ENCODE measurements at regions not wholly inside any gene's neighbourhood (a gene's known extent, or its start where the extent isn't known, plus 50 kb on each side); places are given as distances from the start of the nearest gene placed in this dataset.

DNA sequence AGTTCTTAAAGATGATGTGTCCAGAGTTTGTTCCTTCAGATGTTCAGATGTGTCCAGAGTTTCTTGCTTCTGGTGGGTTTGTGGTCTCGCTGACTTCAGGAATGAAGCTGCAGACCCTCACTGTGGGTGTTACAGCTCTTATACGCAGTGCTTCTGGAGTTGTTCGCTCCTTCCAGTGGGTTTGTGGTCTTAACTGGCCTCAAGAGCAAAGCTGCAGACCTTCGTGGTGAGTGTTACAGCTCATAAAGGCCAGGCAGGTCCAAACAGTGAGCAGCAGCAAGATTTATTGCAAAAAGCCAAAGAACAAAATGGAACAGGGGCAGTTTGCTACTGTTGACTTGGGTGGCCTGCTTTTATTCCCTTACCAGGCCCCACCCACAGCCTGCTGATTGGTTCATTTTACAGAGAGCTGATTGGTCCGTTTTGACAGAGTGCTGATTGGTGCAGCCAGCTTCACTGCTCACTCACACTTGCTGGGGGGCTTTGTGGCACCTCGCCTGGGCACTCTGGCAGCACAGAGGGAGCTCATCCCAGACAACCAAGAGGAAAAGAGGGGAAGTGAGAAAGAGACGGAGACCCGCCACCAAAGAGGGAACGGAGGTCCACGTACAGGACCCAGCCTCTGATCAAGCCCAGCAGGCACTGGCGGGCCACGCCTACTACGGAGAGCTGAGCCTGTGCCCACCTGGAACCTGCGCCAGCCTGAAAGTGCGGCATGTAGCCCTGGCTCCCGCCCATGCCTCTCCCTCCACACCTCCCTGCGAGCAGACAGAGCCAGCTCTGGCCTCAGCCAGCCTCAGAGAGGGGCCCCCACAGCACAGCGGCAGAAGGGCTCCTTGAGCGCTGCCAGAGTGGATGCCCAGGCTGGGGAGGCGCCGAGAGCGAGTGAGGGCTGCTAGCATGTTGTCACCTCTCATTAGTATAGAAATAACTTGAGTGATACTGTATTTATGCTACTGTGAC is 55.8 kb upstream of the SEMA3C start:
- Histone ChIP-seq H3K27me3 (ENCODE audit: insufficient read depth, low read length) (no peaks in the 10 kb centered on the region), H3K9me3 (ENCODE audit: low read length) (no peaks in the 10 kb centered on the region; the same call in 1 of the 2 replicates), H3K4me3 (ENCODE audit: low read depth, low read length, poor library complexity, severe bottlenecking) (no peak overlapping the region)

GRCh38 chr7:80971225-80971624 is 52.4 kb upstream of the SEMA3C start:
- no peaks in the 10 kb centered on the region for H3K27me3 ChIP-seq (ENCODE audit: insufficient read depth, low read length)
- no peak overlapping the region for H3K4me2 ChIP-seq (ENCODE audit: low read length)
- H3K9me2 ChIP-seq (ENCODE audit: low read depth, low read length), result no peaks in the 10 kb centered on the region
- no peaks in the 10 kb centered on the region for H4K20me1 ChIP-seq (ENCODE audit: insufficient read depth, low read length)
- no peaks in the 10 kb centered on the region for H3K79me2 ChIP-seq (ENCODE audit: insufficient read depth, low read length)
- H3K9me3 ChIP-seq (ENCODE audit: low read length), result no peaks in the 10 kb centered on the region; the same call in 1 of the 2 replicates
- H3K4me1 ChIP-seq (ENCODE audit: insufficient read depth, low read length, severe bottlenecking), result no peaks in the 10 kb centered on the region
- no peak overlapping the region for H3K9ac ChIP-seq (ENCODE audit: low read length)
- H3F3A ChIP-seq (ENCODE audit: insufficient read depth, low read length), result no peaks in the 10 kb centered on the region
- H3K27ac ChIP-seq (ENCODE audit: low read depth, low read length, poor library complexity, severe bottlenecking), result no peak overlapping the region
- no peak overlapping the region for H3K4me3 ChIP-seq (ENCODE audit: low read depth, low read length, poor library complexity, severe bottlenecking)
- TF ChIP-seq EZH2 (IDR thresholded peaks at IDR 0.05; ENCODE audit: borderline replicate concordance, low read length), result no peak
- TF ChIP-seq, protein P1, sequence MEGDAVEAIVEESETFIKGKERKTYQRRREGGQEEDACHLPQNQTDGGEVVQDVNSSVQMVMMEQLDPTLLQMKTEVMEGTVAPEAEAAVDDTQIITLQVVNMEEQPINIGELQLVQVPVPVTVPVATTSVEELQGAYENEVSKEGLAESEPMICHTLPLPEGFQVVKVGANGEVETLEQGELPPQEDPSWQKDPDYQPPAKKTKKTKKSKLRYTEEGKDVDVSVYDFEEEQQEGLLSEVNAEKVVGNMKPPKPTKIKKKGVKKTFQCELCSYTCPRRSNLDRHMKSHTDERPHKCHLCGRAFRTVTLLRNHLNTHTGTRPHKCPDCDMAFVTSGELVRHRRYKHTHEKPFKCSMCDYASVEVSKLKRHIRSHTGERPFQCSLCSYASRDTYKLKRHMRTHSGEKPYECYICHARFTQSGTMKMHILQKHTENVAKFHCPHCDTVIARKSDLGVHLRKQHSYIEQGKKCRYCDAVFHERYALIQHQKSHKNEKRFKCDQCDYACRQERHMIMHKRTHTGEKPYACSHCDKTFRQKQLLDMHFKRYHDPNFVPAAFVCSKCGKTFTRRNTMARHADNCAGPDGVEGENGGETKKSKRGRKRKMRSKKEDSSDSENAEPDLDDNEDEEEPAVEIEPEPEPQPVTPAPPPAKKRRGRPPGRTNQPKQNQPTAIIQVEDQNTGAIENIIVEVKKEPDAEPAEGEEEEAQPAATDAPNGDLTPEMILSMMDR (IDR thresholded peaks at IDR 0.05; ENCODE audit: low read length), result no peak
- H2AFZ ChIP-seq (ENCODE audit: low read length), result no peak overlapping the region
- no peaks in the 10 kb centered on the region for H3K36me3 ChIP-seq (ENCODE audit: insufficient read depth, low read length)

More for the DNA sequence above, 55.8 kb upstream of the SEMA3C start:
- H3K27ac ChIP-seq (ENCODE audit: low read depth, low read length, poor library complexity, severe bottlenecking), result no peak overlapping the region
- H3K4me2 ChIP-seq (ENCODE audit: low read length), result no peak overlapping the region
- H3K79me2 ChIP-seq (ENCODE audit: insufficient read depth, low read length), result no peaks in the 10 kb centered on the region
- H3F3A ChIP-seq (ENCODE audit: insufficient read depth, low read length), result no peaks in the 10 kb centered on the region
- H3K9ac ChIP-seq (ENCODE audit: low read length), result no peak overlapping the region
- H4K20me1 ChIP-seq (ENCODE audit: insufficient read depth, low read length), result no peaks in the 10 kb centered on the region
- TF ChIP-seq, protein P1 (IDR thresholded peaks at IDR 0.05; ENCODE audit: low read length), result no peak
- no peak for TF ChIP-seq EZH2 (IDR thresholded peaks at IDR 0.05; ENCODE audit: borderline replicate concordance, low read length)
- no peaks in the 10 kb centered on the region for H3K36me3 ChIP-seq (ENCODE audit: insufficient read depth, low read length)
- no peaks in the 10 kb centered on the region for H3K4me1 ChIP-seq (ENCODE audit: insufficient read depth, low read length, severe bottlenecking)
- no peak overlapping the region for H2AFZ ChIP-seq (ENCODE audit: low read length)
- no peaks in the 10 kb centered on the region for H3K9me2 ChIP-seq (ENCODE audit: low read depth, low read length)

Measured in OCI-LY1 (cell line).